ENCODE measurements at regions not wholly inside any gene's neighbourhood (a gene's known extent, or its start where the extent isn't known, plus 50 kb on each side); places are given as distances from the start of the nearest gene placed in this dataset.

DNA sequence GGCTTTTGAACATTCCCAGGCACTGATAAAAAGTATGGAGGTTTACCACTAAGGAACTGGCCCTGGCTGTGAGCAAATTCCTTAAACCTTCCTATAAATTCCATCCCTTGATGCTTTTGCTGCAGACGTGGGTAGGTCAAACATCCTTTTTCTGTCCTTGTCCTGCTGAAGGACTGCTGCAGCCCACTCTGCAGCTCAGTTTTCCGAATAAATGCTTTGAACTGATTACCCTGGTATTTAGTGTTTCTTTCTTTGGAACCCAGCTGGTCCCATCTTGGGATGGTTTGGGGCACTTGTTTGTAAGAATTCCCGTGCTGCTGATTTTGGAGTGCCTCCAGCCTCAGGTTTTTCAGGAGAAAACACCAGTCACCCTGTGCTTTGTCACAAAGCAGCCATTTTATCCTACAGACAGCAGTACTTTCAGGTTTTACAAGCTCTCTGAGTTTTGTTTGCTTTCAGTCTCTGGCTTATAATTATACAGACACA is 815.9 kb downstream of the VGLL3 start:
- DNase-seq = no peak
- H3K9me2 ChIP-seq (replicated peaks; ENCODE audit: low read length) = no peaks in the 10 kb centered on the region
- no peaks in the 10 kb centered on the region for H3K79me2 ChIP-seq (ENCODE audit: low read length)
- no peak for TF ChIP-seq EZH2 (IDR thresholded peaks at IDR 0.05; ENCODE audit: low read length, unreplicated experiment)
- no peak for TF ChIP-seq EZH2phosphoT487 (IDR thresholded peaks at IDR 0.05; ENCODE audit: borderline replicate concordance, low read length)
- TF ChIP-seq CTCF (conservative IDR thresholded peaks at IDR 0.05; ENCODE audit: low read depth, low read length) = no peak
- no peak overlapping the region for H3K9ac ChIP-seq (ENCODE audit: low read length)
- H4K20me1 ChIP-seq (ENCODE audit: low read length) = no peaks in the 10 kb centered on the region
- BruUV-seq (replicated peaks) = no TSS peak
- intact Hi-C loops (cut with micrococcal nuclease) = no loop called here
- no peak overlapping the region for H3K27ac ChIP-seq (ENCODE audit: low read length)
- no peaks in the 10 kb centered on the region for H3K27me3 ChIP-seq (ENCODE audit: low read length)
- ChIA-PET CTCF (no interaction called here), POLR2A (ENCODE audit: unreplicated experiment) (no interaction called here)
- H3K4me3 ChIP-seq (ENCODE audit: low read length) = no peak overlapping the region
- H2AFZ ChIP-seq (ENCODE audit: low read length) = peak overlapping the region; percentile 46; the same call in 1 of the 2 replicates
- peak; percentile 22; the same call in 1 of the 2 replicates for ATAC-seq
- no peak overlapping the region for H3K4me2 ChIP-seq (ENCODE audit: low read length)
- H3K36me3 ChIP-seq (ENCODE audit: low read depth, low read length) = no peaks in the 10 kb centered on the region
- H3K9me3 ChIP-seq (ENCODE audit: low read length) = no peaks in the 10 kb centered on the region
- H3F3A ChIP-seq (ENCODE audit: low read length, unreplicated experiment) = no peaks in the 10 kb centered on the region
- no peaks in the 10 kb centered on the region for H3K4me1 ChIP-seq (ENCODE audit: insufficient read depth, low read length)

GRCh38 chr3:86173401-86173800 is 817.5 kb downstream of the VGLL3 start:
- H3K4me3 ChIP-seq (ENCODE audit: low read length) = no peak overlapping the region
- H3K27me3 ChIP-seq (ENCODE audit: low read length) = no peaks in the 10 kb centered on the region
- no peaks in the 10 kb centered on the region for H3K4me1 ChIP-seq (ENCODE audit: insufficient read depth, low read length)
- H3K9ac ChIP-seq (ENCODE audit: low read length) = no peak overlapping the region
- no peak overlapping the region for H3K4me2 ChIP-seq (ENCODE audit: low read length)
- intact Hi-C loops (cut with micrococcal nuclease) = no loop called here
- ChIA-PET POLR2A (ENCODE audit: unreplicated experiment) (no interaction called here), CTCF (no interaction called here)
- H3K9me3 ChIP-seq (ENCODE audit: low read length) = no peaks in the 10 kb centered on the region
- no peaks in the 10 kb centered on the region for H3K79me2 ChIP-seq (ENCODE audit: low read length)
- no peaks in the 10 kb centered on the region for H3K9me2 ChIP-seq (replicated peaks; ENCODE audit: low read length)
- DNase-seq (no peak), ATAC-seq (peak; percentile 35)
- H3F3A ChIP-seq (ENCODE audit: low read length, unreplicated experiment) = no peaks in the 10 kb centered on the region
- no peaks in the 10 kb centered on the region for H4K20me1 ChIP-seq (ENCODE audit: low read length)
- TF ChIP-seq CTCF (conservative IDR thresholded peaks at IDR 0.05; ENCODE audit: low read depth, low read length) (no peak), EZH2 (IDR thresholded peaks at IDR 0.05; ENCODE audit: low read length, unreplicated experiment) (no peak), EZH2phosphoT487 (IDR thresholded peaks at IDR 0.05; ENCODE audit: borderline replicate concordance, low read length) (no peak)
- no peaks in the 10 kb centered on the region for H3K36me3 ChIP-seq (ENCODE audit: low read depth, low read length)
- H3K27ac ChIP-seq (ENCODE audit: low read length) = no peak overlapping the region
- no peak overlapping the region for H2AFZ ChIP-seq (ENCODE audit: low read length)
- BruUV-seq (replicated peaks) = no TSS peak

DNA sequence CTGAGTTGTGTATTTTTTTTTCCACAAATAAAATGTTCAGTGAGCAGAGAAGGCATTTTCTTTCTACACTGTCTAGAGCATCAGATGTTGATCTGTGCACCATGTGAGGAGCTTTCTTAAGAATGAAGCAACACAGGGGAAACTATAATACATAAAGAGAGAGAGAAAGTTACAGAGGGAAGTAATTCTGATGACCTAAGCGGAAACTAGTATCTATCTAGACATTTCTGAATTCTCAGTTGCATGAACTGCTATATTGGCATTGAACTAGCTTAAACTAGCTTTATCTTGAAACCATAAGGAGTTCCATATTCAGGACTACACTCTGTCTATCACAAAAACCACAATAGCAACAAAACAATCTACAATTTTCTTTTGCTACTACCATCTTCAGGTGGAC is 822.4 kb downstream of the VGLL3 start:
- no peaks in the 10 kb centered on the region for H3K9me3 ChIP-seq (ENCODE audit: low read length)
- no peak overlapping the region for H2AFZ ChIP-seq (ENCODE audit: low read length)
- no peaks in the 10 kb centered on the region for H3K27me3 ChIP-seq (ENCODE audit: low read length)
- H3K79me2 ChIP-seq (ENCODE audit: low read length) = no peaks in the 10 kb centered on the region
- H4K20me1 ChIP-seq (ENCODE audit: low read length) = no peaks in the 10 kb centered on the region
- intact Hi-C loops (cut with micrococcal nuclease) = no loop called here
- no peak overlapping the region for H3K27ac ChIP-seq (ENCODE audit: low read length)
- no peaks in the 10 kb centered on the region for H3K36me3 ChIP-seq (ENCODE audit: low read depth, low read length)
- H3K4me2 ChIP-seq (ENCODE audit: low read length) = no peak overlapping the region
- no peaks in the 10 kb centered on the region for H3K4me1 ChIP-seq (ENCODE audit: insufficient read depth, low read length)
- no peak for DNase-seq
- no peak for ATAC-seq
- no peak overlapping the region for H3K9ac ChIP-seq (ENCODE audit: low read length)
- no peaks in the 10 kb centered on the region for H3K9me2 ChIP-seq (replicated peaks; ENCODE audit: low read length)
- CTCF ChIA-PET = no interaction called here
- POLR2A ChIA-PET (ENCODE audit: unreplicated experiment) = no interaction called here
- no peaks in the 10 kb centered on the region for H3F3A ChIP-seq (ENCODE audit: low read length, unreplicated experiment)
- TF ChIP-seq EZH2phosphoT487 (IDR thresholded peaks at IDR 0.05; ENCODE audit: borderline replicate concordance, low read length) (no peak), CTCF (conservative IDR thresholded peaks at IDR 0.05; ENCODE audit: low read depth, low read length) (no peak)
- BruUV-seq (replicated peaks) = no TSS peak
- H3K4me3 ChIP-seq (ENCODE audit: low read length) = no peak overlapping the region
